Middle frontal gyrus (tissue), 1 donor: ENCODE measurements at regions not wholly inside any gene's neighbourhood (a gene's known extent, or its start where the extent isn't known, plus 50 kb on each side); places are given as distances from the start of the nearest gene placed in this dataset.

Source experiments
- DNase-seq: peaks from one replicate; pipeline ENCODE4 v3.0.0-alpha.2; 2015; ENCODE audit warnings: low spot score; ENCODE audit errors: extremely low spot score

- DNase-seq, result no peak
These were observed 122.5 kb upstream of the HDAC4 start for GRCh38 chr2:239523147-239523953.

GRCh38 chr2:239522740-239523119, 121.9 kb upstream of the HDAC4 start:
- no peak for DNase-seq

GRCh38 chr2:239522002-239522739, 121.4 kb upstream of the HDAC4 start:
- no peak for DNase-seq

GRCh38 chr2:239521518-239521815, 120.6 kb upstream of the HDAC4 start:
- no peak for DNase-seq

GRCh38 chr2:239520811-239521517, 120.1 kb upstream of the HDAC4 start:
- no peak for DNase-seq

- no peak for DNase-seq
These were observed 119.2 kb upstream of the HDAC4 start for GRCh38 chr2:239519921-239520585.

GRCh38 chr2:239519089-239519920, 118.5 kb upstream of the HDAC4 start:
- no peak for DNase-seq

GRCh38 chr2:239518286-239519088, 117.7 kb upstream of the HDAC4 start:
- DNase-seq, result no peak

GRCh38 chr2:239517686-239518085, 116.9 kb upstream of the HDAC4 start:
- no peak for DNase-seq

- no peak for DNase-seq
These were observed 116.1 kb upstream of the HDAC4 start for GRCh38 chr2:239516954-239517305.

GRCh38 chr2:239516286-239516953, 115.6 kb upstream of the HDAC4 start:
- no peak for DNase-seq

- DNase-seq, result no peak
These were observed 114.1 kb upstream of the HDAC4 start for GRCh38 chr2:239514754-239515530.

GRCh38 chr2:239512054-239512453, 111.2 kb upstream of the HDAC4 start:
- no peak for DNase-seq

GRCh38 chr2:239509373-239510143, 108.7 kb upstream of the HDAC4 start:
- DNase-seq, result no peak

GRCh38 chr2:239508261-239508660, 107.4 kb upstream of the HDAC4 start:
- DNase-seq, result no peak

- no peak for DNase-seq
These were observed 106.9 kb upstream of the HDAC4 start for GRCh38 chr2:239507576-239508258.

- DNase-seq, result no peak
These were observed 106.1 kb upstream of the HDAC4 start for GRCh38 chr2:239506961-239507360.
